Smooth muscle cell (in vitro differentiated cells): ENCODE measurements at regions not wholly inside any gene's neighbourhood (a gene's known extent, or its start where the extent isn't known, plus 50 kb on each side); places are given as distances from the start of the nearest gene placed in this dataset.

ENCODE experiments used
- DNase-seq: peaks from one replicate; lab custom pipeline; 2025; ENCODE audit not compliant: unreplicated experiment; lab: John Stamatoyannopoulos, UW
- H2AFZ ChIP-seq: fragments of 200-600 bp; sonication (generic); 2 replicates; pipeline ENCODE4 v1.6.0; 2016; ENCODE audit warnings: antibody characterized with exemption, low read depth, mild to moderate bottlenecking
- H3F3A ChIP-seq: fragments of 200-600 bp; sonication (generic); 2 replicates; pipeline ENCODE4 v1.6.0; 2017; ENCODE audit warnings: antibody characterized with exemption, low read depth
- H3K27ac ChIP-seq: fragments of 200-600 bp; sonication (generic); 2 replicates; pipeline ENCODE4 v1.5.1; 2016; ENCODE audit warnings: low read depth, mild to moderate bottlenecking
- H3K27me3 ChIP-seq: fragments of 200-600 bp; sonication (generic); 2 replicates; pipeline ENCODE4 v1.6.1; 2016; ENCODE audit warnings: low read depth, mild to moderate bottlenecking
- H3K36me3 ChIP-seq: fragments of 200-600 bp; sonication (generic); 2 replicates; pipeline ENCODE4 v1.5.1; 2016; ENCODE audit warnings: low read depth
- H3K4me1 ChIP-seq: fragments of 200-600 bp; sonication (generic); 2 replicates; pipeline ENCODE4 v1.5.1; 2016; ENCODE audit warnings: low read depth
- H3K4me2 ChIP-seq: fragments of 200-600 bp; sonication (generic); 2 replicates; pipeline ENCODE4 v1.6.0; 2016; ENCODE audit warnings: mild to moderate bottlenecking
- H3K4me3 ChIP-seq: fragments of 200-600 bp; sonication (generic); 2 replicates; pipeline ENCODE4 v1.5.1; 2016; ENCODE audit warnings: mild to moderate bottlenecking
- H3K79me2 ChIP-seq: fragments of 200-600 bp; sonication (generic); 2 replicates; pipeline ENCODE4 v1.6.0; 2016; ENCODE audit warnings: low read depth, mild to moderate bottlenecking
- H3K9ac ChIP-seq: fragments of 200-600 bp; sonication (generic); 2 replicates; pipeline ENCODE4 v1.6.0; 2016; ENCODE audit warnings: low read depth
- H3K9me3 ChIP-seq: fragments of 200-600 bp; sonication (generic); replicated peaks from 2 replicates; pipeline ENCODE4 v1.5.1; 2016; ENCODE audit warnings: low read depth
- H4K20me1 ChIP-seq: fragments of 200-600 bp; sonication (generic); 2 replicates; pipeline ENCODE4 v1.6.0; 2016; ENCODE audit warnings: low read depth
- WGBS: methylation state at CpG from one replicate; pipeline ENCODE4 v1.1.7; 2016; ENCODE audit warnings: low lambda C conversion rate; 5-methylcytosine and 5-hydroxymethylcytosine counted together
- TF ChIP-seq, protein P1 (sequence below): fragments of 200-600 bp; sonication (generic); IDR thresholded peaks from 2 replicates; pipeline ENCODE4 v1.5.1; 2017; ENCODE audit warnings: borderline replicate concordance, mild to moderate bottlenecking, antibody characterized with exemption; ENCODE audit not compliant: insufficient read depth, poor library complexity, severe bottlenecking

DNA sequence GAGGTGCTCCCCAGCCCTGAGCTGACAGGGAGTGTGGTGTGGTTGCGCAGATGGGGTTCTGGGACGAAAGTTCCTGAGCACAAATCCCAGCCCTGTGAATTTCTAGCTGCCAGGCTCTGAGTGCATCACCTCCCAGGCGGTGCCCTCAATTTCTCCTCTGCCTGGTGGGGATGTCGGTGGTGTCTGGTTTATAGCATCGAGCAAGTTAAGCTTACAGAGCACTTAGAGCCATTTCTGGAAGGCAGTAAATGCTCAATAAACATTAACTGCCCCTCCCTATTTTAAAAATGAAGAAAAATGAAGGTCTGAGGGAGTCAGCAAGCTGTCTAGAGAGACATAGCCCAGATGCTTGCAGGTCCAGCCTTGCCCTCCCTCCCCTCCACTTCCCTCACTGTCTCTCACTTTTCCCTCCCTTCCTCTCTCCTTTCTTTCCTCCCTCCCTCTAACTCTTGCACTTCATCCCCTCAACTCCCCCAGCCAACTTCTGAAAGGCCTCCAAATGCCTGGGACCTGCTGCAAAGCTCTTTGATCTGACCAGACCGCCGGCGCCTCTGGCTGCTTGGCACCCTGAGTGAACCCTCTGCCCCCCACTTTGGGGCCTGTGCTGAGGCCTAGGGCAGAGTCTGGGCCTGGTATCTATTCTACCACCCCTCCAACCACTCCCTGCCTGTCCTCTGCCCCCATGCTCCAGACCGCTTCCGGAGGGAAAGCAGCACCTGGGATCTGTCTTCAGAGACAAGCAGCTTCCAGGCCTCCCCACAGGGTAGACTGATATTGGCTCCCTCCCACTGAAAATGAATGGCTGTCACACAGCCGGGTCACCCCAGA is 438.3 kb downstream of the RPS24 start:
- no peak overlapping the region for H3K27ac ChIP-seq
- 42% methylated on average over 11 of the region's 11 CpGs for WGBS
- no peak overlapping the region for H3K4me2 ChIP-seq

DNA sequence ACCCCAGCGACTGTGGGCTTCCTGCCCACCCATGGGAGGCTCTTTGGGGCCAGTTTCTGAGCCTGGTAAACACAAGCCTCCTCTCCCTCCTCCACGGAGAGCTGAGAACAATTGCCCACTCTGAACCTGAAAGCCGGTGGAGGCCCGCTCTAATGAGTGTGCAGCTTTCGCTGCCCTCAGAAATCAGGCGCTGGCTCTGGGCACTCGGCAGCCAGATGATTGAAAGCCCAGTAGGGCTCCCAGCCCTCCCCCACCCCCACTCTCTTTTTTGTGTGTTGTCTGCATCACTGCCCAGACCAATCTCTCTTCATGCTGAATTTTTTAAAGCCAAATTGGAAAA is 438.9 kb downstream of the RPS24 start:
- Histone ChIP-seq H3K4me3 (no peak overlapping the region), H3K36me3 (no peaks in the 10 kb centered on the region), H2AFZ (no peak overlapping the region), H3K4me2 (no peak overlapping the region), H3K79me2 (no peaks in the 10 kb centered on the region), H3K27me3 (no peaks in the 10 kb centered on the region), H3K27ac (no peak overlapping the region), H3K9me3 (no peaks in the 10 kb centered on the region), H3K9ac (no peak overlapping the region), H3F3A (no peaks in the 10 kb centered on the region), H3K4me1 (peaks cover 23% of the 10 kb centered on the region), H4K20me1 (no peaks in the 10 kb centered on the region)
- 56% methylated on average over 7 of the region's 7 CpGs for WGBS
- no peak for DNase-seq
- TF ChIP-seq, protein P1, sequence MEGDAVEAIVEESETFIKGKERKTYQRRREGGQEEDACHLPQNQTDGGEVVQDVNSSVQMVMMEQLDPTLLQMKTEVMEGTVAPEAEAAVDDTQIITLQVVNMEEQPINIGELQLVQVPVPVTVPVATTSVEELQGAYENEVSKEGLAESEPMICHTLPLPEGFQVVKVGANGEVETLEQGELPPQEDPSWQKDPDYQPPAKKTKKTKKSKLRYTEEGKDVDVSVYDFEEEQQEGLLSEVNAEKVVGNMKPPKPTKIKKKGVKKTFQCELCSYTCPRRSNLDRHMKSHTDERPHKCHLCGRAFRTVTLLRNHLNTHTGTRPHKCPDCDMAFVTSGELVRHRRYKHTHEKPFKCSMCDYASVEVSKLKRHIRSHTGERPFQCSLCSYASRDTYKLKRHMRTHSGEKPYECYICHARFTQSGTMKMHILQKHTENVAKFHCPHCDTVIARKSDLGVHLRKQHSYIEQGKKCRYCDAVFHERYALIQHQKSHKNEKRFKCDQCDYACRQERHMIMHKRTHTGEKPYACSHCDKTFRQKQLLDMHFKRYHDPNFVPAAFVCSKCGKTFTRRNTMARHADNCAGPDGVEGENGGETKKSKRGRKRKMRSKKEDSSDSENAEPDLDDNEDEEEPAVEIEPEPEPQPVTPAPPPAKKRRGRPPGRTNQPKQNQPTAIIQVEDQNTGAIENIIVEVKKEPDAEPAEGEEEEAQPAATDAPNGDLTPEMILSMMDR: no peak

More for the DNA sequence above, 438.3 kb downstream of the RPS24 start:
- peaks cover 23% of the 10 kb centered on the region for H3K4me1 ChIP-seq
- no peaks in the 10 kb centered on the region for H3F3A ChIP-seq
- H2AFZ ChIP-seq: no peak overlapping the region
- H3K9ac ChIP-seq: no peak overlapping the region
- TF ChIP-seq, protein P1: no peak
- H3K27me3 ChIP-seq: no peaks in the 10 kb centered on the region
- no peak for DNase-seq
- no peaks in the 10 kb centered on the region for H3K36me3 ChIP-seq
- no peaks in the 10 kb centered on the region for H3K79me2 ChIP-seq
- H3K9me3 ChIP-seq: no peaks in the 10 kb centered on the region
- H3K4me3 ChIP-seq: no peak overlapping the region
- no peaks in the 10 kb centered on the region for H4K20me1 ChIP-seq

DNA sequence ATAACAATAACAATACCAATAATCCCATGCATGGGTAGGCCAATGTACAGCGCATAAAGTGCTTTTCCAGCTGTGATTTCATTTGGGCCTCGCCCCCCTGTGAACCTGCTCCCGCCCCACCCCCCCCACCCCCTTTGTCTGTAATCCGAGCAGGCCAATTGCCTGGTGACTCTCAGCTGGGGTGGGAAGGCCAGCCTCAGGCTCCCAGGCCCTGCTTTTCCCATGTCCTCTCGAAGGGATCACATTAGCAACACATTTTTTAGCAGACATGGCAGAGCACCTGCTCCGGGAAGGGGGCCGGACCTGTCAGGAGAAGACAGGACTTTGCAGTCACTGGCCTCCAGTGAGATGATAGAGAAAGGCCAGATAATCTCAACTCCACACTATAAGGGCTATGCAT is 439.3 kb downstream of the RPS24 start:
- no peaks in the 10 kb centered on the region for H3K79me2 ChIP-seq
- TF ChIP-seq, protein P1: no peak

DNA sequence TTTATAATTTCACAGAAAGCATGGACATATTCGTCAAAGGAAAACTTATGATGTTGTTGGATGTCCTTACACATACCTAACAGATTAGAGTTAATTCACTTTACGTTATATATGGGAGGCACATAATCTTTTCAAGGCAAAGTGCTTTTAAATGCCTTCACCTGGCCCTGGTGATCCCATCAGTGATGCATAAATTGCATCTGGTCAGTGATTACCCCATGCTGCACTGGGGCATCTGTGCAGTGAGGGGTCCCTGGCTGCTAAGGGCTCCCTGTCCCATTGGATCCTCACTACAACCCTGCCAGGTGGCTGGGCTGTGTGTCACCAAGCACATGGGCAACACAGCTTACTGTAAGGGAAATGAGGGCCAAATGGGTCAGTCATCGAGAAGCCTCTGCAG is 441.1 kb downstream of the RPS24 start:
- Histone ChIP-seq H3K27ac (no peak overlapping the region), H4K20me1 (no peaks in the 10 kb centered on the region), H3K4me1 (peaks cover 23% of the 10 kb centered on the region), H3K9me3 (no peaks in the 10 kb centered on the region), H3K27me3 (no peaks in the 10 kb centered on the region), H3K36me3 (no peaks in the 10 kb centered on the region), H3K4me2 (no peak overlapping the region), H3K4me3 (no peak overlapping the region), H2AFZ (no peak overlapping the region), H3K9ac (no peak overlapping the region), H3K79me2 (no peaks in the 10 kb centered on the region), H3F3A (no peaks in the 10 kb centered on the region)
- 97% methylated on average over 3 of the region's 3 CpGs for WGBS
- TF ChIP-seq, protein P1: no peak
- DNase-seq: no peak

More for the DNA sequence above, 439.3 kb downstream of the RPS24 start:
- Histone ChIP-seq H3K9ac (no peak overlapping the region), H3K27ac (no peak overlapping the region), H3F3A (no peaks in the 10 kb centered on the region), H3K4me2 (no peak overlapping the region), H3K27me3 (no peaks in the 10 kb centered on the region), H3K9me3 (no peaks in the 10 kb centered on the region), H3K4me3 (no peak overlapping the region), H3K4me1 (peaks cover 23% of the 10 kb centered on the region), H2AFZ (no peak overlapping the region), H4K20me1 (no peaks in the 10 kb centered on the region), H3K36me3 (no peaks in the 10 kb centered on the region)
- WGBS: 47% methylated on average over 7 of the region's 7 CpGs
- DNase-seq: no peak
